Activated naive CD8-positive, alpha-beta T cell treated with anti-CD3 and anti-CD28 coated beads, Interleukin-2, amount 50 U/mL, for 16 hours (primary cell): ENCODE measurements at regions not wholly inside any gene's neighbourhood (a gene's known extent, or its start where the extent isn't known, plus 50 kb on each side); places are given as distances from the start of the nearest gene placed in this dataset.
"Not testable (repeated sequence)": the region's sequence is repeated elsewhere in the genome, so short reads cannot be mapped to it uniquely, and the experiment has no call there.

Experiments used
- DNase-seq: peaks from one replicate; pipeline ENCODE4 v3.0.0-alpha.2; 2020; ENCODE audit warnings: low read depth, low spot score

- DNase-seq = no peak
Measured at GRCh38 chr2:144015655-144016245, 504.2 kb downstream of the ZEB2 start.

DNA sequence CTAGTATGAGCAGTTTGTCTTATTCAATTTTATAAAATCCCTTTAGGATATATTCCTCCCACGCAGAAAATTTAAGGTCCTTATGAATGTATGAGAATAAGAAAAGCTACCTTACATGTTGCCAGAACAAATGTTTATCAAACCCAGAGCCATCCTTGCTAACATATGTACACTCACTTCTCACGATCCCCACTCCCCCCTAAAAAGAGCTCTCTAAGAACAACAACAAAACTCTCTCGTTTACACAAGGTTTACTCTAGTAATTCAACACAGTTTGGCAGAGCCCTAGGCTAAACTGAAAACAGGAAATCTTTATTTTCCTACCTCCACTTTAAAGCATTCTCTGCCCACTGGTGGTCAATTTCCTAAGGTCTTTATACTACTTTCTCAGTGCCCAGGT, 504.9 kb downstream of the ZEB2 start:
- DNase-seq = no peak

GRCh38 chr2:144014103-144014502, 505.8 kb downstream of the ZEB2 start:
- DNase-seq = no peak

GRCh38 chr2:144012304-144012703, 507.6 kb downstream of the ZEB2 start:
- no peak for DNase-seq

DNA sequence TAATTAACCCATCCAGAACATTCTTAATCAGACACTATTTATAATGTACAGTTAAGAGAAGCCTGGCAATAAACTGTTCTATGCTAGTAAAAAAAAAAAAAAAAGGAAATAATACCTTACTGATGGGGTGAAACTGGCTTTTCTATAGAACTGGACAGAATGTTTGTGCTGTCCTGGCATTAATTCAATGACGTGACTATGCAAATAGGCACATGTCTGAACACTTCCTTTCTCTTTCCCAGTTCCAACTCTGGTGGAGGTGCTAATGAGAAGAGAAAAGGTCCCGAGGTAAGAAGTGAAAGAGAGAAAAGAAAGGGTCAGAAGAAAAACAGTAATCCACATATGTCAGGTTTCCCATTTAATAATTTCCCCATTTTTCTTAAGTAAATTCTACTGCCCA, 508.4 kb downstream of the ZEB2 start:
- no peak for DNase-seq

DNA sequence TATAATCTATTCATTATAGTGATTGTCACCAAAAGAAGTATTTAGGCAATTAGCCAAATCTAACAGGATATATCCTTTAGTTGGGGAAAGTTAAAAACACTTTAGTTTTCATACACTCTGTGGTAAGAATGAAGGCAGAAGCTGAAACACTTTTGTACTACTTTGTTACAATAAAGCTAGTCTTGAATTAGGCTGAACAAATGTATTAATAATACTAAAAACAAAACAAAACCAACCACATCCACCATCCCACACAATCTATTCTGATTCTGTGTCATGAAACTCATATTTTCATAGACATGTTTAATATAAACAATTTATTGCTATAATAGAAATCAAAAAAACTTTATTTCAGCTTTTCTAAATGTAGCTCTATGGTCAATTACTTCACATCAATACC, 508.8 kb downstream of the ZEB2 start:
- no peak for DNase-seq

DNA sequence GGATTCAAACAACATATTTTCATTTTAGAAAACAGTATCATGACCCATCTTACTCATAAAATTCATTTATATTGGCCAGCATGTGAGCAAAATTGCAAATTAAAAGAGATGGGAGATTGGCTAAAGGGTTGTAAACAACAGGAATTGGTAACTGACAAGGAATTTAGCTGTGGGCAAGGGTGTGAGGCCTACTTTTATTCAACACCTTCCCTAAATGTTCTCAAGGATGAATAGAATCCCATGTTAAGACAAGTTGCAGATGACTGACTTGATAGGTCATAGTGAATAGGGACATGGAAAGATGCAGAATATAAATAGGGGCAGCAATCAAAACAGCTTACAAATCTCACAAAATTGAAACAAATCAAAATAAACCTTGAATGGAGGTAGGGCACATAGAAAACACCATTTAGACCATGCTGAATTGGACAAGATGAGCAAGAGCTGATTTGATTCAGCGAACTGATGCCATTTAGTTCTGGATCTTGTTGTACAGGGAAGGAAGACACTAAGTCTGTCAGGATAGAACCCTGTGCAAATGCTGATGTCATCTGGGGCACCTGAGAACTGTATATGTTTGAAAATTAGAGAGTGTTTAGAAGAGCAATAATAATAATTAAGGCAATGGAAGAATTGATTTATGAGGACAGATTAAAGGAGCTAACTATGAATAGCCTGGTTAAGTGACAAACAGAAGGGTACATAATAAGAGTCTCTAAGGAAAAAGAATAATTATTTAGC, 509.7 kb downstream of the ZEB2 start:
- DNase-seq = no peak

GRCh38 chr2:144006139-144006538, 513.8 kb downstream of the ZEB2 start:
- DNase-seq = no peak

DNA sequence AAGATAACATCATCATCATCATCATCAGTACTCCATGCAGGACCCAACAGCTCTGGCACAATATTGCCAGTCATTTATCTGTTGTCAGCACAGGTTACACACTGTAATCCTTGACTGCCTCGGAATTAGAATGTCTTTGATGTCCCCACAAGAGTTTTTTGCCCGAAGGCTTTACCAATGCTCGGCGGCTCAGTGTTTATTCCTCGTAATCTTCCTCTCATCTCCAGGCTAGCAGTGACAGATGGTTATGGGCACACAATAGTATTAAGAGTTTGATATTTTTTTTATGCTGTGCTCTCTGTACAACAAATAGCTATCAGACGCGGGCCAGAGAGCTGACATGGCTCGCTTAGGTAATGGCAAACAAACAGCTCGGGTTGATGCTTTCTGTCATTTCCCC, 515.2 kb downstream of the ZEB2 start:
- DNase-seq = no peak

DNA sequence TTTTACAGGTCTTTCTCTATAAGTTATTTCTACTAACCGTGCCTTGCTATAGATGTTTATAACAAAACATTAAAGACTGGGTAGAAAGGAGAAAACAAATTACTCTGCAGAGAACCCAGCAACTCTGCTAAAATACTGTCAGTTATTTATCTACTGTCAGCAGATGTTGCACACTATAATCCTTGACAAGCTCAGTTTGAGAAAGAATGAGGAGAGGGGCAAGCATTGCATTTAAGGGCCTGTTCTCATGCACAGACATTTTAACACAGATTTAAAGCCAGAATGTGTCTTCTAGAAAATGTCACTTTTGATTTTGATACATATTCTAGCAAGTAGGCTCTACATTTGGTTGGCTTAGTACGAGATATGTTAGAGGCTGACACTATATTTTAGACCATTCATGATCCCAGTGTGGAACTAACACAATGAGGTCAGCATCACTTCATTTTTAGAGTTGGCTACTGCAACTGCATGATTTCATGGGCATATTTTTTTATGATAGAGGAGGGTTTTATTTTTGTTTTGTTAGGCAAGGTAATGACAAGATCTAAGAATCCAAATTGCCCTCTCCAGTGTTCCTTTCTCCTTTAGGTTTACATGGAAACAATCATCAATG, 516.4 kb downstream of the ZEB2 start:
- no peak for DNase-seq

DNA sequence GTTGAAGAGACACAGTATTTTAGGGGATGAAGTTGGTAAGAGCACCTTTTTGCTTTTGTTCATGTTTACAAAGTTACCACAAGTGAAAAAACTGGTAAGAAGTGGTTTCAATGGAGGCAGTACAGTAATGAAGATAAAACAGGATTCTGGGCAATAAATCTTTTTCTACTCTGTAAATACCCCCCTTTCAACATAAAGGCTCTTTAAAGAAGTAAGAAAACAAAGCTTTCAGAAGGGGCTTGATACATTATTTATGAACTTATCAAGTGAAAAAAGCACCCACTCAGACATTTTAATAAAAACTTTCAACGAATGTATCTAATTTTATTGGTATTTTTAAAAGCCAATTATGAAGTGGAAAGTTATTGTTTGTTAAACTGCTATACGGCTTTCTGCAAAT, 522.9 kb downstream of the ZEB2 start:
- DNase-seq = no peak

- DNase-seq = no peak
Measured at GRCh38 chr2:143994961-143995360, 525.0 kb downstream of the ZEB2 start.

GRCh38 chr2:143991596-143991995, 528.3 kb downstream of the ZEB2 start:
- not testable (repeated sequence) for DNase-seq

- no peak for DNase-seq
Measured at GRCh38 chr2:143988082-143988481, 531.8 kb downstream of the ZEB2 start.

- DNase-seq = no peak
Measured at GRCh38 chr2:143981428-143981827, 538.5 kb downstream of the ZEB2 start.

GRCh38 chr2:143977356-143977755, 542.6 kb downstream of the ZEB2 start:
- no peak for DNase-seq

DNA sequence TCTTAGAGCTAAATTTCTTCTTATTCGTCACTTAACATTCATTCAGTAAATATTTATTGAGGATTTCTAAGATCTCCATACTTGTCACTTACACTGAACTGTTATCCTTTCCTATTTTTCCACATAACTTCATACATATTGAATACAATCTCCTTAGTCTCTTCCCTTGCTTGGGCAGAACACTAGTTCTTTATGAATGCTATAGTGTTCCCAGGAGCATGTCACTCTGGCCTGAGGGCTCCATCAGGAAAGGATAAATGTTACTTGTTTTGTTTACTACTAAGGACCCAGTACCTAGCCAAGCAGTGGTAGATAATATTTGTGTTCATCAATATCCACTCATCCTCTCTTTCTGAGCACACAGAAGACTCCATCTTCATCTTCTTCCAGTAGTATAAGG, 544.7 kb downstream of the ZEB2 start:
- DNase-seq = no peak

GRCh38 chr2:143974262-143974661, 545.7 kb downstream of the ZEB2 start:
- DNase-seq = no peak

DNA sequence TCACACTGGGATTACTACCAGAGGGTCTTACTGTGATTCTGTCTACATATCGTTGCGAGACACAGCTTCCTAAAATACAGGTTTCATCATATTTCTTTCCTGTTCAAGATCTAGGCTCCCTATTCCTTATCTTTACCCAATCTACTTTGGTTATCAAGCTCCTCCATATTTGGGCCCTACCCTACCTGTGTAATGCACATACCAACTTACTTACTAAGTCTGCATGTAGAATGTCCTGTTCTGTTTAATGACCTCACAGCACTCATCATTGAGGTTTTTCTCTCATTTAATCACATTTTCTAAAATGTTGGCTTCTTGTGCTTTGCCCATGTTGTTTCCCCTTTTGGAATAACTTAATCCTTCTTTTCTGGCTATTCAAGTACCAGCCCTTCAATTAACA, 551.1 kb downstream of the ZEB2 start:
- no peak for DNase-seq

GRCh38 chr2:143968360-143968759, 551.6 kb downstream of the ZEB2 start:
- no peak for DNase-seq

DNA sequence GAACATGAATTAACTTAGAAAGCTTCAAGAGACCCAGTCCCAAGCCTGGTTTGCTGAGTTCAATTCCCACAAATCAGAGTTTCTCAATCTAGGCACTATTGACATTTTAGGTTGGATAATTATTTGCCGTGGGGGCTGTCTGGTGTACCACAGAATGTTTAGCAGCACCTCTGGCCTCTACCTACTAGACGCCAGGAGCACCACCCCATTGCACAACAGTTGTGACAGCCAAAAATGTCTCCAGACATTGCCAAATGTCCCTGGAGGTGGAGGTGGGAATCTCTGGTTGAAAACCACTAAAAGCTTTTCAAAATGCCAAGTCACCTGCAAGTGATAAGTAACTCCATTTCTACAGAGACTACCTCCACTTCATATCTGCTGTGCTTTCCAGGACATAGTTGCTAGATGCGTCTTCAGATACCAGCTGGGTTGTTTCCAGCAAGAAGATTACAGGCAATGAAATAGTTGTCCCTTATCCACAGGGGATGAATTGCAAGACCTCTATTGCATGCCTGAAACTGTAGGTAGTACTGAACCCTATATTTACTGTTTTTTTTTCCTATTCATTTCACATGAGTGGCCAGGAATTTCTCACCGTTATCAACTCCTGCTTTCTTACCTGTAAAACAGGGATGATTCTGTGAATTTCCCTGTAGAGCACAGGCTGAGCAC, 554.3 kb downstream of the ZEB2 start:
- DNase-seq = no peak

GRCh38 chr2:143964891-143965290, 555.0 kb downstream of the ZEB2 start:
- no peak for DNase-seq

DNA sequence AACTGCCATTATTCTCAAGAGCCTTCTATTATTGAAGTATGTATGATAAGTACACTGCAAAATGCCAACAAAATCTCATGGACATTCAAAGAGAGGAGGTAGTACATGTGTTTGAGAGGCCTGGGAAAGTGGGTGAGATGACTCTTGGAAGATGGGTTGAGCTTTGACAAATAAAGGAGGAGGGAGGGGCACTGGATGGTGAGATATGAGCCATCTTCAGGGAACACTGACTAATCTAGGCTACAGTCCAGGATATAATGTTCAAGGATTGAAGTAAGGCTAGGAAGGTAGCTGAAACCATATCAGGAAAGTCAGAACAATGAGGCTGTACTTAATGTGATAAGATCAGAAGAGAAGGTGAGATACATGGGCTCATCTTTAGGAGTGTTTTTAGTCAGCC, 559.7 kb downstream of the ZEB2 start:
- no peak for DNase-seq
